Muscle layer of colon (tissue), 2 donors: ENCODE measurements at regions not wholly inside any gene's neighbourhood (a gene's known extent, or its start where the extent isn't known, plus 50 kb on each side); places are given as distances from the start of the nearest gene placed in this dataset.
"Not testable (repeated sequence)": the region's sequence is repeated elsewhere in the genome, so short reads cannot be mapped to it uniquely, and the experiment has no call there.

Source experiments
- H3K27ac ChIP-seq: one replicate; pipeline ENCODE4 v1.7.0; 2013; ENCODE audit warnings: low read depth, mild to moderate bottlenecking, low read length, moderate library complexity
- H3K27me3 ChIP-seq, 2 donors: one replicate each; pipeline ENCODE4 v1.7.0; 2013; ENCODE audit warnings: low read length in 2 of 2, mild to moderate bottlenecking in 2 of 2; ENCODE audit not compliant: insufficient read depth in 2 of 2, control insufficient read depth in 1 of 2
- H3K36me3 ChIP-seq: one replicate; pipeline ENCODE4 v1.7.0; 2013; ENCODE audit warnings: mild to moderate bottlenecking, low read length; ENCODE audit not compliant: insufficient read depth
- H3K4me1 ChIP-seq: one replicate; pipeline ENCODE4 v1.7.0; 2013; ENCODE audit warnings: mild to moderate bottlenecking, low read length; ENCODE audit not compliant: insufficient read depth
- H3K4me3 ChIP-seq, 2 donors: one replicate each; pipeline ENCODE4 v1.7.0; 2013; ENCODE audit warnings: low read length in 2 of 2, low read depth in 1 of 2, mild to moderate bottlenecking in 1 of 2, moderate library complexity in 1 of 2
- H3K9ac ChIP-seq: one replicate; pipeline ENCODE4 v1.7.0; 2013; ENCODE audit warnings: low read length
- H3K9me3 ChIP-seq: one replicate; pipeline ENCODE4 v1.7.0; 2013; ENCODE audit warnings: mild to moderate bottlenecking, low read length
- donor health status: abdominal sarcoma.
- donor health status: Adenocarcinoma of cecum.

DNA sequence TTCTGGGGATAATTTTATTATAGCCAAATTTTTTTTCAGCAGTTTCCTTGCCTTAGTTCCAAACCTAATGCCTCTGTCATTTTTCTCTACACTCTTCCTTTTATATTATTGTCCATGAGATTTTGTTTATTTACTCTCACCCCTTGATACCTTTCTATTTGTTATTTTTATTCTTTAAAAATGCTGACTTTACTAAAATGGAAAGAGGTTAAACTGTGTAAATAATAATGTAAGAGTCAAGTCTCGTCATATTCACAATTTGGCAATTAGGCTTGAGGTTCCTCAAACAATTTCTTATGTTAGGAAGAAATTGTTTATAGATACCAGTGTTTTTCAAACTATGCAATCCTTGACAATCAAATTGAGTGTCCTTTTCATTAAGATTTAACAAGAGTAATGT, 428.6 kb upstream of the CDH9 start:
- Histone ChIP-seq H3K9ac (no peak overlapping the region), H3K27me3 (no peaks in the 10 kb centered on the region), H3K27ac (no peak overlapping the region), H3K4me1 (no peaks in the 10 kb centered on the region), H3K4me3 (no peak overlapping the region), H3K36me3 (no peaks in the 10 kb centered on the region), H3K9me3 (no peaks in the 10 kb centered on the region)

DNA sequence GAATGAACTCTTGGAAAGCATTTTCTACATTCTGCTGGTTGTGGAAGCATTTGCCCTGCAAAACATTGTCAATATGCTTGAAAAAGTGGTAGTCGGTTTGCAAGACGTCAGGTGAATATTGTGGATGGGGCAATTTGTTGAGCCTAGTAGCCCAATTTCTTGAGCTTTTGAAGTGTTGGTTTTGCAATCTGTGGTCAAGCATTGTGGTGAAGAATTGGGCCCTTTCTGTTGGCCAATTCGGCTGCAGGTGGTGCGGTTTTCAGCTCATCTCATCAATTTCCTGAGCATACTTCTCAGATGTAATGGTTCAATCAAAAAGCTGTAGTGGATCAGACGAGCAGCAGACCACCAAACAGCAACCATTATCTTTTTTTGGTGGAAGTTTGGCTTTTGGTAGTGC, 426.8 kb upstream of the CDH9 start:
- no peaks in the 10 kb centered on the region for H3K4me1 ChIP-seq
- no peak overlapping the region for H3K9ac ChIP-seq
- no peak overlapping the region for H3K4me3 ChIP-seq
- no peaks in the 10 kb centered on the region for H3K9me3 ChIP-seq
- H3K36me3 ChIP-seq = no peaks in the 10 kb centered on the region
- H3K27ac ChIP-seq = no peak overlapping the region
- H3K27me3 ChIP-seq = no peaks in the 10 kb centered on the region

DNA sequence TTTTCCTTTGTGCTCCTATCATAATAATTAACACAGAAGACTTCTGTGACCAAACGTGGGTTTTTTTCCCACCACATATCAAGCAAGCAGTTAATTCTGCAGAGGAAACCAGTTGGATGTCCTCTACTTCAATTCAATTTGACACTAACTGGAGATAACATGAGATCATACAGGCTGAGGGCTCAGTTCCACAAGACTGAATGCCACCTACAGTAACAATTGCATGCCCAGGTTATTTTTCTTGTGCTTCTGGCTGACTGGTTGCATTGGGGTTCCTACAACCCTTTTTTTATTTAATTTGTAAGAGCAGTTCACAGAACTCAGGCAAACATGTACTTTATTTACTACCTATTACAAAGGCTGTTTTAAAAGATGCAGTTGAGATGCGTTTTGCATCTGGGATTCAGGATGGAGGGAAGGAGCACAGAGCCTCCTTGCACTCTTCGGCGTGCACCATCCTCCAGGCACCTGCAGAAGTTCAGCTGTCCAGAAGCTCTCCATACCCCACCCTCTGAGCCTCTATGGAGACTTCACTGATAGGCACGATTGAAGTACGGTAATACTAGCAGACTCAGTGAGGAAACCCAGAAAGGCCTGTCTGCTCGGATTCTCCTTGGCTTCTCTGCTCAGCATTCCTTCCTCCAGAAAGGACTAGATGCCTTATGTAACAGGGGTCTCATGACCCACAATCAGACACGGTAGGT, 425.2 kb upstream of the CDH9 start:
- Histone ChIP-seq H3K27ac (no peak overlapping the region), H3K27me3 (no peaks in the 10 kb centered on the region), H3K36me3 (no peaks in the 10 kb centered on the region), H3K4me1 (no peaks in the 10 kb centered on the region), H3K4me3 (no peak overlapping the region), H3K9me3 (no peaks in the 10 kb centered on the region), H3K9ac (no peak overlapping the region)

DNA sequence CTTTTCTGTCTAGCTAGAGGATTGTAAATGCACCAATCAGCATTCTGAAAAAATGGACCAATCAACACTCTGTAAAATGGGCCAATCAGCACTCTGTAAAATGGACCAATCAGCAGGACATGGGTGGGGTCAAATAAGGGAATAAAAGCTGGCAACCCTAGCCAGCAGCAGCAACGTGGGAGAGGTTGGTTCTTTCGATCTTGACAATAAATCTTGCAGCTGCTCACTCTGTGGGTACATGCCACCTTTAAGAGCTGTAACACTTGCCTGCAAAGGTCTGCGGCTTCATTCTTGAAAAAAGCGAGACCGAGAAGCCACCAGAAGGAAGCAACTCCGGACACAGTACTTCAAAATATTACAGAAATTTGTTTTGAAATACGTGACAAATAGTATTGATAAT, 424.6 kb upstream of the CDH9 start:
- no peaks in the 10 kb centered on the region for H3K4me1 ChIP-seq
- no peaks in the 10 kb centered on the region for H3K27me3 ChIP-seq
- no peaks in the 10 kb centered on the region for H3K36me3 ChIP-seq
- H3K9me3 ChIP-seq = no peaks in the 10 kb centered on the region
- no peak overlapping the region for H3K4me3 ChIP-seq
- no peak overlapping the region for H3K27ac ChIP-seq
- H3K9ac ChIP-seq = no peak overlapping the region

DNA sequence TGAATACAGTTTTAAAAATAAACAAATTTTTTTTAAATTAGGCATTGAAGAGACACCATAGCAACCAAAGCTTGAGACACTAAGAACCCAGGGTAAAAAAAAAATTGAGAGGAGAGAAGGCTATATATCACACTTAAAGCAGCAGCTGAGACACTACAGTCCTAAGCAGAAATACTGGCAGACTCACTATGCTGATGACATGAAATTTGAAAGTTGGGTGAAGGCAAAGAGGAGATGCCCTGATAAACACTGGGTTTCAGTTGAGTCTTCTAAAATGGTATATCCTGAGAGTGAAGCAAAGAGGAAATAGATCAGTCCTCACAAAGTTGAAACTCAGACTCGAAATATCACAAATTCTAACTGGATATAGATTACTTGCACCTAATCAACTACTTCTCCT, 419.9 kb upstream of the CDH9 start:
- no peaks in the 10 kb centered on the region for H3K36me3 ChIP-seq
- no peak overlapping the region for H3K27ac ChIP-seq
- no peak overlapping the region for H3K4me3 ChIP-seq
- H3K27me3 ChIP-seq = no peaks in the 10 kb centered on the region
- no peaks in the 10 kb centered on the region for H3K9me3 ChIP-seq
- no peak overlapping the region for H3K9ac ChIP-seq
- H3K4me1 ChIP-seq = no peaks in the 10 kb centered on the region

DNA sequence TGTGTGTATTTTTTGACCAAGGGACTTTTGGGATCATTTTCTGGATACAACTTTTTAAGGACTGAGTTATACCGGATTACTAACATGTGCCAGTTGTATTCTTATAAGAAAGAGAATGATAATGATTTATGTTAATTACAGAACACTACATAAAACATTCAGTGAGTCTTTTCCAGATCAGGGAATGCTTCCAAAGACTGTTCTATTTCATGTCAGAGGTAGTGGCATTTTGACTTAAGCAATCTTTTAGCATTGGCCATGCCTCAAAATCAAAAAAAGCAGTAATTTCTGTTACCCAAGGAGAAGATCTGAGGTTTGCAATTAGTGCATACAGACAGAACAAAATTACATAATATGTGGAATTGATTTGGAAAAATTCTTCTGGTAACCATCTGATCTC, 413.0 kb upstream of the CDH9 start:
- H3K9ac ChIP-seq = no peak overlapping the region
- no peaks in the 10 kb centered on the region for H3K4me1 ChIP-seq
- H3K27ac ChIP-seq = no peak overlapping the region
- no peaks in the 10 kb centered on the region for H3K27me3 ChIP-seq
- no peaks in the 10 kb centered on the region for H3K36me3 ChIP-seq
- H3K4me3 ChIP-seq = no peak overlapping the region
- H3K9me3 ChIP-seq = no peaks in the 10 kb centered on the region

DNA sequence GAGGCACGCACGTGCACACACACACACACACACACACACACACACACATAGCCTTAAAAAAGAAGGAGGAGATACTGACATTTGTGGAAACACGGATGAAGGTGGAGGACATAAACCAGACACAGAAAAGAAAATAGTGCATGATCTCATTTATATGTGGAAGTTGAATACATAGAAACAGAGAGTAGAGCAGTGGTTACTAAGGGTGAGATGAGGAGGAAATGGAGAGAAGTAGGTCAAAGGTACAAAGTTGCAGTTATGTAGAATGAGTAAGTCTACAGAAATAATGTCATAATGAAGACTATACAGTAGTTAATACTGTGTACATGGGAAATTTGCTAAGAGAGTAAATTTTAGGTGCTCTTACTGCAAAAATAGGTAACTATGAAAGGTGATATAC, 412.2 kb upstream of the CDH9 start:
- H3K27ac ChIP-seq = no peak overlapping the region
- H3K27me3 ChIP-seq = no peaks in the 10 kb centered on the region
- no peak overlapping the region for H3K9ac ChIP-seq
- H3K4me3 ChIP-seq = no peak overlapping the region
- H3K9me3 ChIP-seq = no peaks in the 10 kb centered on the region
- no peaks in the 10 kb centered on the region for H3K36me3 ChIP-seq
- H3K4me1 ChIP-seq = no peaks in the 10 kb centered on the region

DNA sequence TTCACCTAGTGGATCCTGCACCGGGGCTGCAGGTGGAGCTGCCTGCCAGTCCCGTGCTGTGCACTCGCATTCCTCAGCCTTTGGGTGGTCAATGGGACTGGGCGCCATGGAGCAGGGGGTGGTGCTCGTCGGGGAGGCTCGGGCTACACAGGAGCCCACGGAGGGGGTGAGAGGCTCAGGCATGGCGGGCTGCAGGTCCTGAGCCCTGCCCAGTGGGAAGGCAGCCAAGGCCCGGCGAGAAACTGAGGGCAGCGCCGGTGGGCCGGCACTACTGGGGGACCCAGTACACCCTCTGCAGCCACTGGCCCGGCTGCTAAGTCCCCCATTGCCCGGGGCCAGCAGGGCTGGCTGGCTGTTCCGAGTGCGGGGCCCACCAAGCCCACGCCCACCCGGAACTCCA, 401.0 kb upstream of the CDH9 start:
- H3K36me3 ChIP-seq, H3K4me1 ChIP-seq, H3K4me3 ChIP-seq, H3K27ac ChIP-seq, H3K9ac ChIP-seq, H3K27me3 ChIP-seq, H3K9me3 ChIP-seq: not testable (repeated sequence)

DNA sequence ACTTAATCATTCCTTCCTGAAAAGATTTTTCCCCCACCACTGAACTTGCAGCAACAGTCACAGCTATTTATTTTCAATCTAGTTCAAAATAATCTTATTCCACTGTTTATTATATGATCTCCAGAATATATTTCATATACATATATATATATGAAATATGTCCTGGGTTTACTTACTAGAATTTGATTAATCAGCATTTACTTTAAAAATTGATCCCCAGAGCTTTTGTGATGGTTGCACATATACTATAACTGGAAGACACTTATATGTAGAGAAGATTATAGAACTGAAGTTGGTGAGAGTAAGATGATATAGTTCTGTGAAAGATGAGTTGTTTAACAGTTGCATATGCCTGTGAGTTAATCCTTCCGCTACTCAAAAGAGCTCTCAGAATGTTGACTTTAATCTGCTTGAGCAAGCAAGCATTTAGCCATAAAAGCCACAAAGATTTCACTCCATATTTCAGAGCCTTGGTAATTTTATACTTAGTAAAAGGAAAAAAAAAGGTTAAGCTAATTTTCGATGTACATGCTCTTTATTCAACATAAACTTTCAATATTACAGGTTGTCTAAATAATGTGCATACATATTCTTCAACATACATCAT, 399.3 kb upstream of the CDH9 start:
- Histone ChIP-seq H3K4me1 (no peaks in the 10 kb centered on the region), H3K27ac (no peak overlapping the region), H3K9me3 (no peaks in the 10 kb centered on the region), H3K36me3 (no peaks in the 10 kb centered on the region), H3K4me3 (no peak overlapping the region), H3K27me3 (no peaks in the 10 kb centered on the region), H3K9ac (no peak overlapping the region)

DNA sequence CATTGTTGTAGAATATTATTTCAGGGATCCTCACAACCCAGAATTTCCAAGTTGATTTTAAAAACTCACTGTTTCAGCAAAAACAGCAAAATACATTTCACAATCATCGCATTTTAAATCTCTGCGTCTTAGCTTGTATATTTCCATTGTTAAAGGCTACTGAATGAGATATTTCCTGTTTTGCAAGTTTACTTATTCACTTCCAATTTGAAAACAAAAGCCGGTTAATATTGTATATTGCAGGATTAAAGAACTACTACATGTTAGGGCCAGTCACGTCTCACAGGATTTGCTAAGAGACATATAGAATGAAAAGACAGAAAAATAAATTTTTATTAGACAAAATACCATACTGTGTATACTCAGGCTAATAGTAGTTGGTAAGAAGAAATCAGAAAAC, 395.9 kb upstream of the CDH9 start:
- no peaks in the 10 kb centered on the region for H3K27me3 ChIP-seq
- H3K36me3 ChIP-seq = no peaks in the 10 kb centered on the region
- H3K9ac ChIP-seq = no peak overlapping the region
- no peak overlapping the region for H3K4me3 ChIP-seq
- H3K27ac ChIP-seq = no peak overlapping the region
- no peaks in the 10 kb centered on the region for H3K9me3 ChIP-seq
- H3K4me1 ChIP-seq = no peaks in the 10 kb centered on the region

DNA sequence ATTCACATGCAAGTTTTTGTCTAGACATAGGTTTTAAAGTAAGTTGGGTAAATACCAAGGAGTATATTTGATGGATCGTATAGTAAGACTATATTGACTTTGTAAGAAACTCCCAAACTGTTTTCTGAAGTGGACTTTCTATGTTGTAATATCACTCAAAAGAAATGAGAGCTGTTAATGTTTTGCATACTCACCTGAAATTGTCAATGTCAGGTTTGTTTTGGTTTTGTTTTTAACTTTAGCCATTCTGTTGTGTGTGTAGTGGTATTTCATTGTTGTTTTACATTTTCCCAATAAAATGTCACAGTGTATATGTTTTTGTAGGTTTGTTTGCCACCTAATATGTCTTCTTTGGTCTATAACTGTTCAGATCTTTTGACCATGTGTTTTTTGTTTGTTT, 375.7 kb upstream of the CDH9 start:
- Histone ChIP-seq H3K4me1 (no peaks in the 10 kb centered on the region), H3K9me3 (no peaks in the 10 kb centered on the region), H3K9ac (no peak overlapping the region), H3K27me3 (no peaks in the 10 kb centered on the region), H3K36me3 (no peaks in the 10 kb centered on the region), H3K27ac (no peak overlapping the region), H3K4me3 (no peak overlapping the region)

DNA sequence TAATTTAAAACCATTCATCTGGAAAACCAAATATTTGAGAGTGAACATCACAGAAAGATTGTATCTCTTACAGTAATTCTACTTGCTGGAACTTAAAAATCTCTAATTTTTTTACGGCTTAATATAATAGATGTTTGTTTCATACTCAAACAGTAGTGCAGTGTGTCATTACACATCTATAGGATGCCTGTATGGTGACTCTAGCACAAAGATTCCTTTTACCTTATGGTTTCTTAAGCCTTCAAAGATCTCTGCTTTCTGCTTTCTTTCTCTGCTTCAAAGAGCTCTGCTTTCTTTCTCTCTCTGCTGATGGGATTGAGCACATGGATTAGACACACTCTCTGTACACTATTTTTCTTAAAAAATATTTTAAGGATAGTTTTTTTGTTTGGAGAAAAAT, 374.0 kb upstream of the CDH9 start:
- Histone ChIP-seq H3K36me3 (no peaks in the 10 kb centered on the region), H3K9me3 (no peaks in the 10 kb centered on the region), H3K9ac (no peak overlapping the region)

More for the DNA sequence above, 374.0 kb upstream of the CDH9 start:
- H3K27me3 ChIP-seq = no peaks in the 10 kb centered on the region
- no peaks in the 10 kb centered on the region for H3K4me1 ChIP-seq
- H3K4me3 ChIP-seq = no peak overlapping the region
- no peak overlapping the region for H3K27ac ChIP-seq
